ENCODE measurements at regions not wholly inside any gene's neighbourhood (a gene's known extent, or its start where the extent isn't known, plus 50 kb on each side); places are given as distances from the start of the nearest gene placed in this dataset.
A peak's percentile ranks its signal among the peaks of the same experiment; 100 is the strongest.

DNA sequence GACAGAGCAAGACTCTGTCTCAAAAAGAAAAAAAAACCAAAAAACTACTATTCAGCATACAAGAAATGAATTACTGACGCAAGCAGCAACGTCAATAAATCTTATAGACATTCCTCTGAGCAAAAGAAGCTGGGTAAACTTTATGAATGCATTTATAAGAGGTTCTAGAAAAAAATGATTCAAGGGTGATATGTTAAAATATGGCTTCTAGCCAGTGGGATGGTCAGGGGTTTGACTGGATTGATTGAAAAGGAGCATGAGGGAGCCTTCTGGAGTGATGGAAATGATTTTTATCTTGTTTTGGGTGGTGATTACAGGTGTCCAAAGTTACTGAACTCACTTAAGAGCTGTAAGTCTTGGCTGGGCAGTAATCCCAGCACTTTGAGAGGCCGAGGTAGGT, 64.9 kb upstream of the SALL4 start:
- DNase-seq: no peak

DNA sequence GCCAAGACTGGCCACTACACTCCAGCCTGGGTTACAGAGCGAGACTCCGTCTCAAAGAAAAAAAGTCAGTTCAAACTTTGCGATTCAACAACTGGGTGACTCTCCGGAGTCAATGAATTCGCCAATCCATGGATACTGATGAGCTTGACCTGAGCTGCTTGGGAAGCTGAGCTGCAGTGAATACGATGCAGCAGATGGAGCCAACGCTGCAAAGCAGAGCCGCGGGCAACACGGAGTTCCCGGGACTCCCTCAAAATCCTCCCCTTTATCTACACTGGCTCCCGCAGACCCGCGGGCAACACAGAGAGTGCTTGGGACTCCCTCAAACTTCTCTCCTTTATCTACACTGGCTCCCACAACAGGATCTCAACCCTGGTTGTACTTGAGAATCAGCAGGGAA, 62.6 kb upstream of the SALL4 start:
- no peak for DNase-seq

- DNase-seq: peak; percentile 84
Observed at GRCh38 chr20:51862796-51863195, 60.5 kb upstream of the SALL4 start.

DNA sequence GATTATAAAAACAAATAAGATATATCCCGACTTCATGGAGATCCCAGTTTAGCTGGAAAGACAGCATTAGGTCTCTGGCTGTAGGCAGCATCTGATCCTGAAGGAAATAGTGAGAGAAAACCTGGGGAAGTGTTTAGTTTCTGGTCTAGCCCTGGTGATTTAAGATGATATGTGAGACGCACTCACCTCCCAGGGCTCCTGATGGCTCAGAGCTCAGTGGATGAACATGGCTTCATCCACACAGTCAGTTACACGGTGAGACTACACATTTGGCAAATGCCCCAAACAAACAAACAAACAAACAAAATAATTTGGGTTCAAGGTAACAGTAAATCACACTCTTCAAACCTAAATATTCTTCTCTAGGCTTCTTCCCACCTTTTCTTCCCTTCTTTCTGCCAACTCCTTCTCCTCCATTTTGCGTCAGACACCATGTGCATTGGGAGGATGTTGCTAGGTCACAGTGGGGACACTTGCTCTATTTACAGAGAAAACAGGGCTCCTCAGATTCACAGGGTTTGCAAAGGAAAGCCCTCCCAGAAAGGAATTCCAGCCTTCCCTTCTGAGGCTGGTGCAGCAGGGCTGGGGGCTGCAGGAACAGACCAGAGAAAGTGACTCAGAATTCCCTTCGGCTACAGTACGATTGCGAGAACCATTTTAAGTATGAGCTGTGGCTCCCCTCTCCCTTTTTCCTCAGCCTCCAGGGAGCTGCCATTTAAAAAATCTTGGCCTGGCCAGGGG, 59.6 kb upstream of the SALL4 start:
- DNase-seq: peak; percentile 72

DNA sequence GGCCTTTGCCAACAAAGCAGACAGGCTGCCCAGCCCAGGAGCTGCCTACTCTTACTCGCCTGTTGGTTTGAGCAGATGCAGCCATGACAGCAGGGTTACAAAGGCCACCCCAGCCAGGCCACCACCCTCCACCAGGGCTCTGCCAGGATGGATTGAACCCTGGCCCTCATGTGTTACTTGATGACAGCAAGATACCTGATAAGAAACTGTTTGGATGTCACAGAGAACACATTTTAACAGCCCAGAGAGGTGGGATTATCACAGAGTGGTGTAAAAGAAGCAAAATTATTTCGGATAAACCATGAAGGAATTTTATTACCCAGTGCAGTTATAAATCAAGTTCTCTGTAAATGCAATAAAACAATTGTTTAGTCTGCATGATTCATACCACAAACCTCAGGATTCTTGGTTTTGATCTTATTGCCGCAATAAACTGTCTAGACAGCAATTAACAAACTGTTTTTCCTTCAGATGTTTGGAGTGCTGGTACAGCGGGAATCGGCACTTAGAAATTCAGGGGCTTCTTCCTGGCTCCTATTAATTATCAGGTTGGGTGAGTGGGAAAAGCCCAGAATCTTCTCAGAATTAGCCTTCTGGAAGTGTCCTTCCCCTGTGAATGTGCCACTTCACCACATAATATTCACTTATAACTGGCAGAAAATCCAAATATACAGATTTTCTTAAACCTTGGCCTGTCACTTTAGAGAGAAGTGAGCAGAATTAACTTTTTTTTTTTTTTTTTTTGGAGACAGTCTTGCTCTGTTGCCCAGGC, 58.0 kb upstream of the SALL4 start:
- DNase-seq: peak; percentile 93

- DNase-seq: no peak
Observed at GRCh38 chr20:51856432-51856831, 54.1 kb upstream of the SALL4 start.

DNA sequence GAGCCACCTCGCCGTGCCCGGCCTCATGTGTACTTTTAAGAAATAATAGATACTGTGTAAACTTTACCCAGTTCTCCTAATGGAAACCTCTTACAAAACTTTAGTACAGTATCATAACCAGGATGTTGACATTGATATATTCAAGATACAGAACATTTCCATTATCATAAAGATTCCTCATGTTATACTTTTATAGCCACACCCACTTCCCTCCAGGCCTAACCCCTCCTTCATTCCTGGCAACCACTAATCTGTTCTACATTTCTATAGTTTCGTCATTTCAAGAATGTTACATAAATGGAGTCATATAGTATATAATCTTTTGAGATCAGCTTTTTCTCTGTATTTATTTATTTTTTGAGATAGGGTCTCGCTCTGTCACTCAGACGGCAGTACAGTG, 52.6 kb upstream of the SALL4 start:
- peak; percentile 59 for DNase-seq
